ENCODE measurements at regions not wholly inside any gene's neighbourhood (a gene's known extent, or its start where the extent isn't known, plus 50 kb on each side); places are given as distances from the start of the nearest gene placed in this dataset.

GRCh38 chr1:83508485-83509151 is 490.3 kb downstream of the TTLL7 start:
- no peak for TF ChIP-seq SIN3A (IDR thresholded peaks at IDR 0.05; ENCODE audit: borderline replicate concordance, insufficient read depth, low read length)
- no peak for TF ChIP-seq TAF1 (IDR thresholded peaks at IDR 0.05; ENCODE audit: borderline replicate concordance, insufficient read depth, low read length)
- no peak for TF ChIP-seq POLR2AphosphoS5 (IDR thresholded peaks at IDR 0.05; ENCODE audit: low read depth, low read length)
- TF ChIP-seq FOXP2 (optimal IDR thresholded peaks at IDR 0.05; ENCODE audit: borderline replicate concordance, extremely low read depth, extremely low read length, insufficient read depth), result no peak
- no peak for TF ChIP-seq REST (IDR thresholded peaks at IDR 0.05; ENCODE audit: insufficient read depth in 1 of 2, low read depth in 2 of 2, low read length in 2 of 2)

GRCh38 chr1:83505148-83505547 is 493.8 kb downstream of the TTLL7 start:
- TF ChIP-seq POLR2AphosphoS5 (IDR thresholded peaks at IDR 0.05; ENCODE audit: low read depth, low read length) (no peak), REST (IDR thresholded peaks at IDR 0.05; ENCODE audit: insufficient read depth in 1 of 2, low read depth in 2 of 2, low read length in 2 of 2) (no peak), TAF1 (IDR thresholded peaks at IDR 0.05; ENCODE audit: borderline replicate concordance, insufficient read depth, low read length) (no peak)

- no peak for TF ChIP-seq REST (IDR thresholded peaks at IDR 0.05; ENCODE audit: insufficient read depth in 1 of 2, low read depth in 2 of 2, low read length in 2 of 2)
- no peak for TF ChIP-seq FOXP2 (optimal IDR thresholded peaks at IDR 0.05; ENCODE audit: borderline replicate concordance, extremely low read depth, extremely low read length, insufficient read depth)
- no peak for TF ChIP-seq TAF1 (IDR thresholded peaks at IDR 0.05; ENCODE audit: borderline replicate concordance, insufficient read depth, low read length)
- TF ChIP-seq SIN3A (IDR thresholded peaks at IDR 0.05; ENCODE audit: borderline replicate concordance, insufficient read depth, low read length), result no peak
- TF ChIP-seq POLR2AphosphoS5 (IDR thresholded peaks at IDR 0.05; ENCODE audit: low read depth, low read length), result no peak
These were observed 495.8 kb downstream of the TTLL7 start for GRCh38 chr1:83503153-83503552.

- TF ChIP-seq FOXP2 (optimal IDR thresholded peaks at IDR 0.05; ENCODE audit: borderline replicate concordance, extremely low read depth, extremely low read length, insufficient read depth) (no peak), TAF1 (IDR thresholded peaks at IDR 0.05; ENCODE audit: borderline replicate concordance, insufficient read depth, low read length) (no peak), SIN3A (IDR thresholded peaks at IDR 0.05; ENCODE audit: borderline replicate concordance, insufficient read depth, low read length) (no peak), POLR2AphosphoS5 (IDR thresholded peaks at IDR 0.05; ENCODE audit: low read depth, low read length) (no peak), REST (IDR thresholded peaks at IDR 0.05; ENCODE audit: insufficient read depth in 1 of 2, low read depth in 2 of 2, low read length in 2 of 2) (no peak)
These were observed 497.8 kb downstream of the TTLL7 start for GRCh38 chr1:83500987-83501591.
